Neural progenitor cell (in vitro differentiated cells): ENCODE measurements at regions not wholly inside any gene's neighbourhood (a gene's known extent, or its start where the extent isn't known, plus 50 kb on each side); places are given as distances from the start of the nearest gene placed in this dataset.

ENCODE experiments used
- DNase-seq: peaks from one replicate; pipeline ENCODE4 v3.0.0-alpha.2; 2016; ENCODE audit warnings: low spot score
- H2AFZ ChIP-seq: fragments of 200-600 bp; sonication (generic); replicated peaks from 2 replicates; pipeline ENCODE4 v1.6.1; 2016; ENCODE audit warnings: antibody characterized with exemption
- H3F3A ChIP-seq: fragments of 200-600 bp; sonication (generic); 2 replicates; pipeline ENCODE4 v1.6.1; 2016; ENCODE audit warnings: antibody characterized with exemption, low read depth
- H3K27ac ChIP-seq: fragments of 200-600 bp; sonication (generic); 2 replicates; pipeline ENCODE4 v1.5.1; 2016; ENCODE audit warnings: mild to moderate bottlenecking
- H3K27me3 ChIP-seq: fragments of 200-600 bp; sonication (generic); 2 replicates; pipeline ENCODE4 v1.6.1; 2016; ENCODE audit warnings: mild to moderate bottlenecking, moderate library complexity
- H3K36me3 ChIP-seq: fragments of 200-600 bp; sonication (generic); 2 replicates; pipeline ENCODE4 v1.5.1; 2016
- H3K4me1 ChIP-seq: fragments of 200-600 bp; sonication (generic); 2 replicates; pipeline ENCODE4 v1.6.1; 2016; ENCODE audit warnings: mixed run types
- H3K4me2 ChIP-seq: fragments of 200-600 bp; sonication (generic); 2 replicates; pipeline ENCODE4 v1.6.1; 2016
- H3K4me3 ChIP-seq: fragments of 200-600 bp; sonication (generic); 2 replicates; pipeline ENCODE4 v1.5.1; 2016
- H3K79me2 ChIP-seq: fragments of 200-600 bp; sonication (generic); 2 replicates; pipeline ENCODE4 v1.6.1; 2016; ENCODE audit warnings: low read depth
- H3K9ac ChIP-seq: fragments of 200-600 bp; sonication (generic); 2 replicates; pipeline ENCODE4 v1.6.1; 2016
- H3K9me3 ChIP-seq: fragments of 200-600 bp; sonication (generic); 2 replicates; pipeline ENCODE4 v1.5.1; 2016; ENCODE audit warnings: low read depth
- H4K20me1 ChIP-seq: fragments of 200-600 bp; sonication (generic); 2 replicates; pipeline ENCODE4 v1.6.1; 2016; ENCODE audit warnings: low read depth
- H3K27ac Mint-ChIP-seq: 3 replicates; pipeline ENCODE4 v1.8.0; 2021; ENCODE audit warnings: mixed read lengths
- H3K27me3 Mint-ChIP-seq: 2 replicates; pipeline ENCODE4 v1.8.0; 2022; ENCODE audit warnings: low read depth, mild to moderate bottlenecking, inconsistent platforms, moderate library complexity, mixed read lengths; ENCODE audit not compliant: insufficient read depth
- H3K36me3 Mint-ChIP-seq: 3 replicates; pipeline ENCODE4 v1.8.0; 2021; ENCODE audit warnings: mixed read lengths
- H3K4me1 Mint-ChIP-seq: 3 replicates; pipeline ENCODE4 v1.8.0; 2021; ENCODE audit warnings: mixed read lengths
- H3K4me3 Mint-ChIP-seq: 3 replicates; pipeline ENCODE4 v1.8.0; 2021; ENCODE audit warnings: mild to moderate bottlenecking, moderate library complexity, mixed read lengths
- H3K9me3 Mint-ChIP-seq: 3 replicates; pipeline ENCODE4 v1.8.0; 2020; ENCODE audit warnings: mixed read lengths
- EZH2 ChIP-seq: fragments of 200-600 bp; sonication (generic); IDR thresholded peaks from 2 replicates; pipeline ENCODE4 v1.6.1; 2017; ENCODE audit warnings: antibody characterized with exemption, mild to moderate bottlenecking, moderate library complexity
- EZH2phosphoT487 ChIP-seq: fragments of 200-600 bp; sonication (generic); IDR thresholded peaks from 2 replicates; pipeline ENCODE4 v1.6.1; 2017; ENCODE audit warnings: antibody characterized with exemption
- TF ChIP-seq, protein P1 (sequence below): fragments of 200-600 bp; sonication (generic); IDR thresholded peaks from 2 replicates; pipeline ENCODE4 v1.5.1; 2017; ENCODE audit warnings: antibody characterized with exemption, mild to moderate bottlenecking

DNA sequence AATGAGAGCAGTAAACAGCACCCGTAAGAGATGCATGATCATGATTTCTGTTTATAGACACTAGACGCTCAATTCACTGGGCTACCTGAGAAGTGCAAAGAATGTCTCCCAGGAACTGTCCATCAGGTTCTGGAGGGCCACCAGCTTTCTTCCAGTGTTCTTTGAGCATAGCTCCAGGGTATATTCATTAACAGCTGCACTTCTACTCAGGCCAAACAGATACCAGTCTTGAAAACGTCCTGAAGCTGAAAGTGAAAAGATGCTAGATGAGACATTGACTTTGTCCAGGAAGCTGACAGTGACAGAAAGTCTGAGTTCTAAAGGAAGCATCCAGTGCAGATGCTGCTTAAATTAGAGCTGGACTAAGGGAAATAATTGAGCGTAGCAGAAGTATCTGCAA lies 488.7 kb upstream of the TYRP1 start:
- no peaks in the 10 kb centered on the region for H3K9me3 ChIP-seq

DNA sequence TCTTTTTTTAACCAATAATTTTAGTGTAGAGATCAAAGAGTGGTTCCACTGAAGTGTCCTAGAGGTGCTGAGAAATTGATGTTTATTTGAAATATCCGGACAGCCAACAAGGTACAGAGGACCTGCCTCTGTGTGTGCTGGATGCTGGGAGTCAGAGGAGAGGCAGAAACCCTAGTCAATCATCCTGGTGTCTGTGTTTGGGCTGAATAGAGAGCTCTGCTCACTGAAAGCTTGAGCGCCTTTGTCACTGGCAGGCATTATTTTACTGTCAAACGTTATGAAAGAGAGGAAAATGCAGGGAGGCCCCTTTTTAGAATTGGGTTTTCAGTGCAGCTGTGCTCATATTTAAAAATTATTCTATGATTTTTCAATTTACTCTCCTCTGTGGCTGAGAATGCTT lies 480.3 kb upstream of the TYRP1 start:
- no peak overlapping the region for H3K4me3 Mint-ChIP-seq
- Histone ChIP-seq H3K79me2 (no peaks in the 10 kb centered on the region), H3K4me1 (peaks cover 4% of the 10 kb centered on the region), H2AFZ (no peak overlapping the region), H3K4me2 (no peak overlapping the region), H3K9ac (no peak overlapping the region), H3K9me3 (no peaks in the 10 kb centered on the region), H3F3A (no peaks in the 10 kb centered on the region), H3K36me3 (no peaks in the 10 kb centered on the region), H3K27me3 (no peaks in the 10 kb centered on the region), H3K27ac (no peak overlapping the region), H4K20me1 (no peaks in the 10 kb centered on the region), H3K4me3 (no peak overlapping the region)
- H3K9me3 Mint-ChIP-seq, result peaks cover 9% of the 10 kb centered on the region
- peaks cover 5% of the 10 kb centered on the region for H3K27me3 Mint-ChIP-seq
- TF ChIP-seq, protein P1, sequence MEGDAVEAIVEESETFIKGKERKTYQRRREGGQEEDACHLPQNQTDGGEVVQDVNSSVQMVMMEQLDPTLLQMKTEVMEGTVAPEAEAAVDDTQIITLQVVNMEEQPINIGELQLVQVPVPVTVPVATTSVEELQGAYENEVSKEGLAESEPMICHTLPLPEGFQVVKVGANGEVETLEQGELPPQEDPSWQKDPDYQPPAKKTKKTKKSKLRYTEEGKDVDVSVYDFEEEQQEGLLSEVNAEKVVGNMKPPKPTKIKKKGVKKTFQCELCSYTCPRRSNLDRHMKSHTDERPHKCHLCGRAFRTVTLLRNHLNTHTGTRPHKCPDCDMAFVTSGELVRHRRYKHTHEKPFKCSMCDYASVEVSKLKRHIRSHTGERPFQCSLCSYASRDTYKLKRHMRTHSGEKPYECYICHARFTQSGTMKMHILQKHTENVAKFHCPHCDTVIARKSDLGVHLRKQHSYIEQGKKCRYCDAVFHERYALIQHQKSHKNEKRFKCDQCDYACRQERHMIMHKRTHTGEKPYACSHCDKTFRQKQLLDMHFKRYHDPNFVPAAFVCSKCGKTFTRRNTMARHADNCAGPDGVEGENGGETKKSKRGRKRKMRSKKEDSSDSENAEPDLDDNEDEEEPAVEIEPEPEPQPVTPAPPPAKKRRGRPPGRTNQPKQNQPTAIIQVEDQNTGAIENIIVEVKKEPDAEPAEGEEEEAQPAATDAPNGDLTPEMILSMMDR, result no peak
- no peak for TF ChIP-seq EZH2
- no peak for TF ChIP-seq EZH2phosphoT487
- DNase-seq, result no peak
- H3K27ac Mint-ChIP-seq, result no peak overlapping the region
- peaks cover 20% of the 10 kb centered on the region for H3K4me1 Mint-ChIP-seq
- H3K36me3 Mint-ChIP-seq, result no peaks in the 10 kb centered on the region

More for the DNA sequence above, 488.7 kb upstream of the TYRP1 start:
- Histone ChIP-seq H3K4me2 (no peak overlapping the region), H3K4me3 (no peak overlapping the region), H3K27ac (no peak overlapping the region), H3K79me2 (no peaks in the 10 kb centered on the region), H3K36me3 (no peaks in the 10 kb centered on the region), H3K4me1 (no peaks in the 10 kb centered on the region), H2AFZ (peak overlapping the region; percentile 37), H3K9ac (no peak overlapping the region), H4K20me1 (no peaks in the 10 kb centered on the region), H3F3A (no peaks in the 10 kb centered on the region), H3K27me3 (no peaks in the 10 kb centered on the region)
- no peak overlapping the region for H3K27ac Mint-ChIP-seq
- H3K27me3 Mint-ChIP-seq, result peaks cover 2% of the 10 kb centered on the region
- DNase-seq, result no peak
- no peak for TF ChIP-seq EZH2
- no peak for TF ChIP-seq EZH2phosphoT487
- TF ChIP-seq, protein P1, result no peak
- H3K9me3 Mint-ChIP-seq, result no peaks in the 10 kb centered on the region
- H3K36me3 Mint-ChIP-seq, result no peaks in the 10 kb centered on the region
- H3K4me1 Mint-ChIP-seq, result peaks cover 3% of the 10 kb centered on the region
- no peak overlapping the region for H3K4me3 Mint-ChIP-seq

DNA sequence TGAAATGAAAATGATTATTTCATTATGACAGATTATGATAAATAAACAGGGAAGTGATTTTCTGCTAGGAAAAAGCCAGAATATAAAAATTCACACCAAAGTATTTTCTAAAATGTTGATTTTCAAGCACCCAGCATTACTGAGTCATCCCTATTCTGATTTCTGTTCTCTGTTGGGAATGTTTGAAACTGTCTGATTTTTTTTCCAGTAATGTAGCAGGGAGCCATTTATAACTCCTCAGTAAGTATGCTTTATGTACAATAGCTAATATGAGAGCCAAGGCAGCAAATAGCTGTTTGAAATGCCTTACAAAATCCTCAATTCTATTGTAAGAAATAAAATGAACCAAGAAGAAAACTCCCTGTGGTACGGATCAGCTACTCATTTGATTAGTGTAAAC lies 471.7 kb upstream of the TYRP1 start:
- no peaks in the 10 kb centered on the region for H3K36me3 ChIP-seq
- no peaks in the 10 kb centered on the region for H3K4me1 ChIP-seq
- H3K9me3 ChIP-seq, result no peaks in the 10 kb centered on the region
- no peak overlapping the region for H3K4me3 ChIP-seq
- peaks cover 12% of the 10 kb centered on the region for H3K4me1 Mint-ChIP-seq
- no peaks in the 10 kb centered on the region for H3F3A ChIP-seq
- H3K4me2 ChIP-seq, result no peak overlapping the region
- no peaks in the 10 kb centered on the region for H4K20me1 ChIP-seq
- no peaks in the 10 kb centered on the region for H3K27me3 ChIP-seq
- H3K36me3 Mint-ChIP-seq, result no peaks in the 10 kb centered on the region
- no peak overlapping the region for H3K9ac ChIP-seq
- H3K27ac ChIP-seq, result no peak overlapping the region
- H3K27me3 Mint-ChIP-seq, result no peaks in the 10 kb centered on the region
- TF ChIP-seq, protein P1, result no peak
- TF ChIP-seq EZH2, result no peak
- TF ChIP-seq EZH2phosphoT487, result no peak
- H3K4me3 Mint-ChIP-seq, result no peak overlapping the region
- H3K9me3 Mint-ChIP-seq, result peaks cover 3% of the 10 kb centered on the region
- no peak overlapping the region for H2AFZ ChIP-seq
- DNase-seq, result no peak
- H3K79me2 ChIP-seq, result no peaks in the 10 kb centered on the region
- H3K27ac Mint-ChIP-seq, result no peak overlapping the region

DNA sequence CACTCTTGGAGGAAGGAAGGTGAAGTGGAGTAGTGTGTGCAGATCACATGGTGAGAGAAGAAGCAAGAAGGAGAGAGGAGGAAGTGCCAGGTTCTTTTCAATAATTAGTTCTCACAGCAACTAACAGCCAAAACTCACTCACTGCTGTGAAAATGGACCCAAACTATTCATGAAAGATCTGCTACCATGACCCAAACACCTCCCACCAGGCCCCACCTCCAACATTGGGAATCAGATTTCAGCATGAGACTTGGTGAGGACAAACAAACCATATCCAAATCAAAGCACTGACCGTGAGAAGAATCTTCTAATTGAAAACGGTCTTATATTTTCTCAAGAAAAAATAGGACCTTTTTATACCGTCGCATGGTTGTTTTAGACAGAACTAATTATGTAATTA lies 468.7 kb upstream of the TYRP1 start:
- H2AFZ ChIP-seq, result peak overlapping the region; percentile 97
- H3K9me3 Mint-ChIP-seq, result peaks cover 3% of the 10 kb centered on the region

More for the DNA sequence above, 468.7 kb upstream of the TYRP1 start:
- Histone ChIP-seq H3K79me2 (no peaks in the 10 kb centered on the region), H3K9ac (no peak overlapping the region), H3K4me3 (no peak overlapping the region), H3K9me3 (no peaks in the 10 kb centered on the region), H3F3A (no peaks in the 10 kb centered on the region), H3K27ac (no peak overlapping the region), H4K20me1 (no peaks in the 10 kb centered on the region), H3K4me2 (no peak overlapping the region), H3K27me3 (no peaks in the 10 kb centered on the region), H3K4me1 (no peaks in the 10 kb centered on the region), H3K36me3 (no peaks in the 10 kb centered on the region)
- Mint-ChIP-seq H3K36me3 (no peaks in the 10 kb centered on the region), H3K27ac (peak overlapping the region; percentile 71), H3K4me3 (no peak overlapping the region), H3K27me3 (no peaks in the 10 kb centered on the region), H3K4me1 (peaks cover 12% of the 10 kb centered on the region)
- DNase-seq, result no peak
- TF ChIP-seq EZH2 (no peak), EZH2phosphoT487 (no peak)
- TF ChIP-seq, protein P1, result no peak
